Suprapubic skin (tissue), 4 donors: ENCODE measurements at regions not wholly inside any gene's neighbourhood (a gene's known extent, or its start where the extent isn't known, plus 50 kb on each side); places are given as distances from the start of the nearest gene placed in this dataset.
A peak's percentile ranks its signal among the peaks of the same experiment; 100 is the strongest.

Experiments used
- DNase-seq, 2 donors: peaks; one replicate each; pipeline ENCODE4 v3.0.0-alpha.2; 2019; ENCODE audit warnings: low spot score in 2 of 2
- H3K27ac ChIP-seq: fragments of 200-600 bp; sonication (generic); one replicate; pipeline ENCODE4 v1.5.1; 2019
- H3K27me3 ChIP-seq: fragments of 200-600 bp; sonication (generic); one replicate; pipeline ENCODE4 v1.5.1; 2019
- H3K36me3 ChIP-seq: fragments of 200-600 bp; sonication (generic); one replicate; pipeline ENCODE4 v1.5.1; 2019
- H3K4me1 ChIP-seq: fragments of 200-600 bp; sonication (generic); one replicate; pipeline ENCODE4 v1.5.1; 2019
- H3K4me3 ChIP-seq: fragments of 200-600 bp; sonication (generic); one replicate; pipeline ENCODE4 v1.5.1; 2019; ENCODE audit warnings: mild to moderate bottlenecking
- H3K9me3 ChIP-seq: fragments of 200-600 bp; sonication (generic); one replicate; pipeline ENCODE4 v1.5.1; 2019
- CTCF ChIP-seq, 2 donors: fragments of 200-600 bp in 1 of 2; fragments of 450-650 bp in 1 of 2; sonication (generic) in 1 of 2; IDR thresholded peaks; one replicate each; pipeline ENCODE4 v1.5.1; 2016 to 2019; ENCODE audit warnings: antibody characterized with exemption in 2 of 2, mild to moderate bottlenecking in 1 of 2, moderate library complexity in 1 of 2
- EP300 ChIP-seq: sonication (generic); formaldehyde crosslinking; IDR thresholded peaks from one replicate; pipeline ENCODE4 v1.6.1; 2017; ENCODE audit warnings: antibody characterized with exemption
- POLR2A ChIP-seq, 2 donors: fragments of 450-650 bp; IDR thresholded peaks; one replicate each; pipeline ENCODE4 v1.6.1; 2017; ENCODE audit warnings: antibody characterized with exemption in 2 of 2, mild to moderate bottlenecking in 2 of 2, moderate library complexity in 2 of 2
- POLR2AphosphoS5 ChIP-seq, 3 donors: sonication (generic); formaldehyde crosslinking; IDR thresholded peaks; one replicate each; pipeline ENCODE4 v1.6.1; 2017; ENCODE audit warnings: antibody characterized with exemption in 3 of 3
- WGBS: methylation state at CpG from one replicate; pipeline ENCODE4 v1.1.5; 2018; 5-methylcytosine and 5-hydroxymethylcytosine counted together

- TF ChIP-seq CTCF (IDR thresholded peaks at IDR 0.05) (no peak), EP300 (no peak), POLR2AphosphoS5 (IDR thresholded peaks at IDR 0.05) (no peak), POLR2A (IDR thresholded peaks at IDR 0.05) (no peak)
- no peak overlapping the region for H3K27ac ChIP-seq
- H3K27me3 ChIP-seq: peaks cover 9% of the 10 kb centered on the region
- no peak overlapping the region for H3K4me3 ChIP-seq
- H3K36me3 ChIP-seq: no peaks in the 10 kb centered on the region
- no peaks in the 10 kb centered on the region for H3K4me1 ChIP-seq
- no peaks in the 10 kb centered on the region for H3K9me3 ChIP-seq
- no peak for DNase-seq
- WGBS: 69% methylated on average over 3 of the region's 3 CpGs
These were observed 58.3 kb downstream of the INHBB start for GRCh38 chr2:120404274-120404673.

GRCh38 chr2:120404941-120405758 is 59.2 kb downstream of the INHBB start:
- H3K36me3 ChIP-seq: no peaks in the 10 kb centered on the region
- no peak overlapping the region for H3K27ac ChIP-seq
- WGBS: 87% methylated on average over 16 of the region's 19 CpGs
- H3K4me1 ChIP-seq: no peaks in the 10 kb centered on the region
- DNase-seq: no peak
- no peak for TF ChIP-seq CTCF (IDR thresholded peaks at IDR 0.05)
- TF ChIP-seq EP300: no peak
- H3K4me3 ChIP-seq: no peak overlapping the region
- H3K9me3 ChIP-seq: no peaks in the 10 kb centered on the region
- H3K27me3 ChIP-seq: peaks cover 9% of the 10 kb centered on the region

GRCh38 chr2:120405759-120406099 is 59.8 kb downstream of the INHBB start:
- no peak for DNase-seq
- Histone ChIP-seq H3K4me1 (no peaks in the 10 kb centered on the region), H3K36me3 (no peaks in the 10 kb centered on the region), H3K27ac (no peak overlapping the region), H3K9me3 (peaks cover 5% of the 10 kb centered on the region), H3K27me3 (peaks cover 6% of the 10 kb centered on the region), H3K4me3 (no peak overlapping the region)
- TF ChIP-seq POLR2AphosphoS5 (IDR thresholded peaks at IDR 0.05) (no peak), EP300 (no peak), CTCF (IDR thresholded peaks at IDR 0.05) (no peak), POLR2A (IDR thresholded peaks at IDR 0.05) (no peak)
- WGBS: 93% methylated on average over 2 of the region's 5 CpGs

GRCh38 chr2:120406566-120406965 is 60.6 kb downstream of the INHBB start:
- Histone ChIP-seq H3K36me3 (no peaks in the 10 kb centered on the region), H3K27ac (no peak overlapping the region), H3K4me1 (no peaks in the 10 kb centered on the region), H3K27me3 (no peaks in the 10 kb centered on the region), H3K4me3 (no peak overlapping the region), H3K9me3 (peaks cover 5% of the 10 kb centered on the region)
- 66% methylated on average over 9 of the region's 9 CpGs for WGBS
- no peak for TF ChIP-seq EP300
- no peak for TF ChIP-seq POLR2A (IDR thresholded peaks at IDR 0.05)
- TF ChIP-seq CTCF (IDR thresholded peaks at IDR 0.05): no peak
- no peak for TF ChIP-seq POLR2AphosphoS5 (IDR thresholded peaks at IDR 0.05)
- DNase-seq: peak in 1 of 2 donors; percentile 49

- Histone ChIP-seq H3K9me3 (peaks cover 5% of the 10 kb centered on the region), H3K4me1 (no peaks in the 10 kb centered on the region), H3K36me3 (no peaks in the 10 kb centered on the region), H3K27ac (no peak overlapping the region), H3K27me3 (no peaks in the 10 kb centered on the region), H3K4me3 (no peak overlapping the region)
- 90% methylated on average over 3 of the region's 3 CpGs for WGBS
- TF ChIP-seq POLR2AphosphoS5 (IDR thresholded peaks at IDR 0.05) (no peak), POLR2A (IDR thresholded peaks at IDR 0.05) (no peak), EP300 (no peak), CTCF (IDR thresholded peaks at IDR 0.05) (no peak)
- DNase-seq: no peak
These were observed 64.6 kb downstream of the INHBB start for GRCh38 chr2:120410487-120410886.
